Mesodermal cell (in vitro differentiated cells): ENCODE measurements at regions not wholly inside any gene's neighbourhood (a gene's known extent, or its start where the extent isn't known, plus 50 kb on each side); places are given as distances from the start of the nearest gene placed in this dataset.

Experiments
- H3K27ac ChIP-seq: 2 replicates; pipeline ENCODE4 v1.7.0; 2013; ENCODE audit warnings: mild to moderate bottlenecking, low read depth, low read length, moderate library complexity; ENCODE audit not compliant: severe bottlenecking
- H3K36me3 ChIP-seq: 2 replicates; pipeline ENCODE4 v1.7.1; 2013; ENCODE audit warnings: mild to moderate bottlenecking, low read length, moderate library complexity; ENCODE audit not compliant: control insufficient read depth, insufficient read depth
- H3K4me1 ChIP-seq: one replicate; pipeline ENCODE4 v1.7.1; 2013; ENCODE audit warnings: mild to moderate bottlenecking, low read length; ENCODE audit not compliant: insufficient read depth, control insufficient read depth, poor library complexity, severe bottlenecking
- H3K4me3 ChIP-seq: 2 replicates; pipeline ENCODE4 v1.7.0; 2013; ENCODE audit warnings: low read length, control low read depth, mild to moderate bottlenecking; ENCODE audit not compliant: insufficient read depth, poor library complexity, severe bottlenecking; ENCODE audit errors: extremely low read depth
- H3K9me3 ChIP-seq: 2 replicates; pipeline ENCODE4 v1.7.1; 2013; ENCODE audit warnings: mild to moderate bottlenecking, low read length, moderate library complexity; ENCODE audit not compliant: control insufficient read depth
- WGBS, 2 experiments: methylation state at CpG; one replicate each; pipeline ENCODE4 v1.1.5; 2013; ENCODE audit warnings: missing lambda C conversion rate in 2 of 2; ENCODE audit not compliant: insufficient coverage in 2 of 2; 5-methylcytosine and 5-hydroxymethylcytosine counted together

DNA sequence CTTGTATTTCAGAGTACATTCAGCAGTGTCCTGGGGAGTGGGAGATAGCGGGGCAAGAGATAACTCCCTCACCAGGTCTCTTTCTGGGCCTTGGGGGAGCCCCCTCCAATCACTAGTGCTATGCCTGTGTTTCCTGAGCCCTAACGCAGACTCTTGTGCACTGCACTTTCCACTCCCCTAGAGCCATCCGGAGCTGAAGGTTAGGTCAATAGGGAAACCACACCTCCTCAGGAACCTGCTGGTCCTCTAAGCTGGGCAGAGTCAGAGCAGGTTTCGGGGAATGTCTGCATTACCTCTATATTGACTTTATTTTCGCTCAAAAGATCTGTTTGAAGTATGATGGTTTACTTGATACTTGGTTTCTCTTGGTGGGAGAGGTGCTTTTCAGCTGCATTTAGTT lies 617.0 kb upstream of the ROBO1 start:
- no peaks in the 10 kb centered on the region for H3K9me3 ChIP-seq
- H3K4me3 ChIP-seq: no peak overlapping the region
- H3K4me1 ChIP-seq: no peaks in the 10 kb centered on the region
- 73 to 90% methylated on average over 2 of the region's 5 CpGs for WGBS, 2 experiments
- H3K27ac ChIP-seq: no peak overlapping the region
- H3K36me3 ChIP-seq: no peaks in the 10 kb centered on the region

DNA sequence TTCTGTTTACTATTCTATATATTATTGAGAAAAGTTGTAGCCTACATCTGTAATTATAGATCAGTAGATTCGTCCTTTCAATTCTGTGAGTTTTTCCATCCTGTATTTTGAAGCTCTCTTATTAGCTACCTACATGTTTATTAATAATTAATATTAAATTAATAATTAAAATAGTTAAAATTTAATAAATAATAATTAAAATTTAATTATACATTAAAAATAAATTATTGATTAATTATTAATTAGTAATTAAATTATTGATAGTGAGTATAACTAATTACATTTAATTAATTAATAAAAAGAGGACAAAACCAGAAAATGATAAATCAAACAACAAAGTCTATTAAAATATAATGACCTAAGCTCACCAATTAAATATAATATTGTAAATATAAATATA lies 606.6 kb upstream of the ROBO1 start:
- WGBS, 2 experiments: no CpG with 5 or more reads among the region's 1 CpG
- H3K4me3 ChIP-seq: no peak overlapping the region
- H3K9me3 ChIP-seq: no peaks in the 10 kb centered on the region
- no peaks in the 10 kb centered on the region for H3K4me1 ChIP-seq
- H3K36me3 ChIP-seq: no peaks in the 10 kb centered on the region
- no peak overlapping the region for H3K27ac ChIP-seq

GRCh38 chr3:80368616-80369015 lies 600.8 kb upstream of the ROBO1 start:
- Histone ChIP-seq H3K4me1 (no peaks in the 10 kb centered on the region), H3K9me3 (no peaks in the 10 kb centered on the region), H3K4me3 (no peak overlapping the region), H3K27ac (no peak overlapping the region), H3K36me3 (no peaks in the 10 kb centered on the region)
- 80 to 92% methylated on average over 1 of the region's 4 CpGs for WGBS, 2 experiments

- H3K9me3 ChIP-seq: no peaks in the 10 kb centered on the region
- no peak overlapping the region for H3K27ac ChIP-seq
- no peaks in the 10 kb centered on the region for H3K36me3 ChIP-seq
- no peaks in the 10 kb centered on the region for H3K4me1 ChIP-seq
- 82 to 89% methylated on average over 6 to 7 of the region's 9 CpGs for WGBS, 2 experiments
- no peak overlapping the region for H3K4me3 ChIP-seq
These were observed 599.2 kb upstream of the ROBO1 start for GRCh38 chr3:80366808-80367548.

DNA sequence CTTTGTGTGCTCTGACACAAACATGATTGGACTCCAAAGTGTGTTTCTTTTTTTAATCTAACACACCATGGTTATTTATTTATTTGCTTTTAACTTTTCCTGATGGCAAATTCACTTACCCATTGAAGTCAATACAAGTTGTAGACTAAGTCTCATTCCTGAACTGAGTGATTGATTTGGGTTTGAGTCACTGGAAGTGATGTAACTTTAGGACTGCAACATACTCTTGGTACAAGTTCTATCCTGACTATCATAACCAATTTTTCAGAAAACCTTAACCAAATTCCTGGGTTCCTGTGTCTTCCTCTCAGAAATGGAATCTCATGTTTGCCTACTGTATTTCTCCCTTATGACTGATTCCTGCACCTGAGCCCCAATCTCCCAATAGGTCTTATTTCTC lies 590.0 kb upstream of the ROBO1 start:
- no peaks in the 10 kb centered on the region for H3K4me1 ChIP-seq
- no peak overlapping the region for H3K4me3 ChIP-seq
- H3K36me3 ChIP-seq: no peaks in the 10 kb centered on the region
- H3K9me3 ChIP-seq: no peaks in the 10 kb centered on the region
- H3K27ac ChIP-seq: no peak overlapping the region

DNA sequence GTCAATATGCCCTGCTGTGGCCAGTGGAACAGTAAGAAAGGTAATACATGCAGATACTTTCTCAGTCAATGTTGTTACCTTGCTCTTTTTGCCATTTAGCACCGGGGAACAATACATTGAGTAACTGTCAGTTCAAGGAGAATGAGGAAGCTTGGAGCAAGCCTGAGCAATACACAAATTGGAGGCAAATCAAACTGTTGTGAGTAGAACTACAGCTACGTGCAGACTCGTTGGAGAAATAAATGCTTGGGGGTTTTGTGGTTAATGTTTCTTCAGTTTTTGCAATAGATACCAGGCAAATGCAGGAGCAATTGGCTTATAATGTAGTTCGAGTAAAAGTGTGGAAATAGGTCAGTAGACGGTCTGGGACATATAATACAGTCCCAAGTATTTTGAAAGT lies 587.3 kb upstream of the ROBO1 start:
- Histone ChIP-seq H3K27ac (no peak overlapping the region), H3K4me3 (no peak overlapping the region), H3K36me3 (no peaks in the 10 kb centered on the region), H3K4me1 (no peaks in the 10 kb centered on the region), H3K9me3 (no peaks in the 10 kb centered on the region)
- WGBS, 2 experiments: 74 to 87% methylated on average over 5 of the region's 5 CpGs

- Histone ChIP-seq H3K4me1 (no peaks in the 10 kb centered on the region), H3K36me3 (no peaks in the 10 kb centered on the region), H3K4me3 (no peak overlapping the region), H3K27ac (no peak overlapping the region), H3K9me3 (no peaks in the 10 kb centered on the region)
- no CpG with 5 or more reads among the region's 2 CpGs for WGBS, 2 experiments
These were observed 583.4 kb upstream of the ROBO1 start for GRCh38 chr3:80351201-80351600.

GRCh38 chr3:80350771-80351170 lies 583.0 kb upstream of the ROBO1 start:
- H3K4me3 ChIP-seq: no peak overlapping the region
- H3K9me3 ChIP-seq: no peaks in the 10 kb centered on the region
- 88% methylated on average over 3 of the region's 4 CpGs; no CpG with 5 or more reads in 1 of the 2 experiments for WGBS, 2 experiments
- H3K36me3 ChIP-seq: no peaks in the 10 kb centered on the region
- no peaks in the 10 kb centered on the region for H3K4me1 ChIP-seq
- no peak overlapping the region for H3K27ac ChIP-seq

- WGBS, 2 experiments: 90 to 91% methylated on average over 4 of the region's 4 CpGs
- Histone ChIP-seq H3K36me3 (no peaks in the 10 kb centered on the region), H3K27ac (no peak overlapping the region)
These were observed 570.6 kb upstream of the ROBO1 start for GRCh38 chr3:80338366-80338765.

DNA sequence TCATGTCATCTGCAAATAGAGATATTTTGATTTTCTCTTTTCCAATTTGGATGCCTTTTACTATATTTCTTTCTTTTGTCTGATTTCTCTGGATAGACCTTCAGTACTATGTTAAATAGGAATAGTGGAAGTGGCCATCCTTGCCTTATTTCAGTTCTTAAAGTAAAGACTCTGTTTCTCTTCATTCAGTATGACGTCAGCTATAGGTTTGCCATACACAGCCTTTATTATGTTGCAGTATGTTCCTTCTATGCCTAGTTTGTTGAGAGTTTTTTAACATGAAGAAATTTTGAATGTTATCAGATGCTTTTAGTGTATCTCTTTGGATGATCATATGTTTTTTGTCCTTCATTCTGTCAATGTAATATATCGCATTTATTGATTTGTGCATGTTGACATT lies 566.7 kb upstream of the ROBO1 start:
- no peaks in the 10 kb centered on the region for H3K9me3 ChIP-seq
- no peak overlapping the region for H3K4me3 ChIP-seq
- no peaks in the 10 kb centered on the region for H3K4me1 ChIP-seq
- no peak overlapping the region for H3K27ac ChIP-seq
- WGBS, 2 experiments: 100% methylated on average over 1 of the region's 2 CpGs
- H3K36me3 ChIP-seq: no peaks in the 10 kb centered on the region

More at GRCh38 chr3:80338366-80338765, 570.6 kb upstream of the ROBO1 start:
- Histone ChIP-seq H3K4me1 (no peaks in the 10 kb centered on the region), H3K4me3 (no peak overlapping the region), H3K9me3 (no peaks in the 10 kb centered on the region)

DNA sequence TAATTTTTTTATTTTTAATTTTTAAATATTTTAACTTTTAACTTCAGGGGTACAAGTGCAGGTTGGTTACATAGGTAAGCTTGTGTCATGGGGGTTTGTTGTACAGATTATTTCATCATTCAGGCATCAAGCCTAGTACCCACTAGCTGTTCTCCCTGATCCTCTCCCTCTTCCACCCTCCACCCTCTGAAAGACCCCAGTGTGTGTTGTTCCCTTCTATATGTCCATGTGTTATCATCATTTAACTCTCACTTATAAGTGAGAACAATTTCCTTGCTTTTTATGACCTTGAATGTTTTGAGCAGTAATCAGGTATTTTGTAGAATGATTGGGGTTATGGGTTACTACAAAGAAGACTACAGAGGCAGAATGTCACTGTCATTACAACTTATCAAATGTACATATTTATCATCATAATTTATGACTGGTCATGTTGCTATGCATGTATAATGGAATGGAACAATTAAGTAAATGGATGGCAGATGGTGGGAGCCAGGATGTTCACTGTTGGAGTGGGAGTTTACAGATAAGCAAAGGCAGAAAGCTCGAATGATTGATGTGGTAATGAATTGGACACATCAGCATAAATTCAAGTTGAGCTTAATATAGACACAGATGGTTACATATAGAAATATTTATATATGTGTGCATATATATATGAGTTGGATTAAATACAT lies 563.8 kb upstream of the ROBO1 start:
- no peaks in the 10 kb centered on the region for H3K9me3 ChIP-seq
- WGBS, 2 experiments: no CpG with 5 or more reads among the region's 1 CpG
- H3K36me3 ChIP-seq: no peaks in the 10 kb centered on the region
- H3K27ac ChIP-seq: no peak overlapping the region
- no peaks in the 10 kb centered on the region for H3K4me1 ChIP-seq
- H3K4me3 ChIP-seq: no peak overlapping the region
